Hindlimb muscle (tissue), 1 donor: ENCODE measurements at regions not wholly inside any gene's neighbourhood (a gene's known extent, or its start where the extent isn't known, plus 50 kb on each side); places are given as distances from the start of the nearest gene placed in this dataset.
"Not testable (repeated sequence)": the region's sequence is repeated elsewhere in the genome, so short reads cannot be mapped to it uniquely, and the experiment has no call there.

Experiments
- DNase-seq: peaks from one replicate; pipeline ENCODE4 v3.0.0-alpha.2; 2013

GRCh38 chr20:12916699-12917098 lies 92.1 kb upstream of the SPTLC3 start:
- DNase-seq = no peak

GRCh38 chr20:12924126-12924525 lies 84.6 kb upstream of the SPTLC3 start:
- no peak for DNase-seq

GRCh38 chr20:12925210-12925755 lies 83.5 kb upstream of the SPTLC3 start:
- DNase-seq = peak; percentile 74

- no peak for DNase-seq
Observed at GRCh38 chr20:12925863-12926793, 82.6 kb upstream of the SPTLC3 start.

GRCh38 chr20:12927489-12927888 lies 81.3 kb upstream of the SPTLC3 start:
- DNase-seq = no peak

GRCh38 chr20:12928358-12928754 lies 80.4 kb upstream of the SPTLC3 start:
- no peak for DNase-seq

- DNase-seq = no peak
Observed at GRCh38 chr20:12928755-12929401, 79.9 kb upstream of the SPTLC3 start.

- no peak for DNase-seq
Observed at GRCh38 chr20:12936020-12936419, 72.8 kb upstream of the SPTLC3 start.

- no peak for DNase-seq
Observed at GRCh38 chr20:12936524-12936923, 72.2 kb upstream of the SPTLC3 start.

- DNase-seq = no peak
Observed at GRCh38 chr20:12941025-12941424, 67.7 kb upstream of the SPTLC3 start.

GRCh38 chr20:12942123-12942522 lies 66.6 kb upstream of the SPTLC3 start:
- no peak for DNase-seq

GRCh38 chr20:12946789-12947188 lies 62.0 kb upstream of the SPTLC3 start:
- no peak for DNase-seq

GRCh38 chr20:12947691-12948090 lies 61.1 kb upstream of the SPTLC3 start:
- DNase-seq = no peak

GRCh38 chr20:12949429-12949980 lies 59.3 kb upstream of the SPTLC3 start:
- no peak for DNase-seq

GRCh38 chr20:12954254-12954653 lies 54.5 kb upstream of the SPTLC3 start:
- not testable (repeated sequence) for DNase-seq

- no peak for DNase-seq
Observed at GRCh38 chr20:12955611-12956010, 53.2 kb upstream of the SPTLC3 start.

GRCh38 chr20:12956303-12956702 lies 52.5 kb upstream of the SPTLC3 start:
- no peak for DNase-seq

- no peak for DNase-seq
Observed at GRCh38 chr20:12957968-12958367, 50.8 kb upstream of the SPTLC3 start.
